Endodermal cell (in vitro differentiated cells): ENCODE measurements at regions not wholly inside any gene's neighbourhood (a gene's known extent, or its start where the extent isn't known, plus 50 kb on each side); places are given as distances from the start of the nearest gene placed in this dataset.

Experiments used
- DNase-seq: peaks from one replicate; pipeline ENCODE4 v3.0.0-alpha.2; 2017
- H3K27ac ChIP-seq: 2 replicates; pipeline ENCODE4 v1.5.1; 2013; ENCODE audit warnings: mild to moderate bottlenecking, low read depth, low read length, moderate library complexity
- H3K27me3 ChIP-seq: 2 replicates; pipeline ENCODE4 v1.6.1; 2013; ENCODE audit warnings: mild to moderate bottlenecking, low read length, moderate library complexity; ENCODE audit not compliant: insufficient read depth, control insufficient read depth, poor library complexity, severe bottlenecking
- H3K36me3 ChIP-seq: 2 replicates; pipeline ENCODE4 v1.7.0; 2013; ENCODE audit warnings: mild to moderate bottlenecking, low read length, moderate library complexity; ENCODE audit not compliant: control insufficient read depth, insufficient read depth
- H3K4me1 ChIP-seq: one replicate; pipeline ENCODE4 v1.7.0; 2013; ENCODE audit warnings: low read length; ENCODE audit not compliant: control insufficient read depth, insufficient read depth
- H3K4me3 ChIP-seq: 2 replicates; pipeline ENCODE4 v1.5.1; 2013; ENCODE audit warnings: mild to moderate bottlenecking, low read length, moderate library complexity
- H3K9ac ChIP-seq: 2 replicates; pipeline ENCODE4 v1.6.1; 2013; ENCODE audit warnings: mild to moderate bottlenecking, low read length, moderate library complexity; ENCODE audit not compliant: poor library complexity, severe bottlenecking; ENCODE audit errors: extremely low read depth
- H3K9me3 ChIP-seq: 2 replicates; pipeline ENCODE4 v1.6.1; 2013; ENCODE audit warnings: mild to moderate bottlenecking, low read length, moderate library complexity; ENCODE audit not compliant: control insufficient read depth
- H3K27ac Mint-ChIP-seq: 2 replicates; pipeline ENCODE4 v1.8.0; 2020; ENCODE audit warnings: mixed read lengths
- H3K27me3 Mint-ChIP-seq: 2 replicates; pipeline ENCODE4 v1.8.0; 2021; ENCODE audit warnings: mild to moderate bottlenecking, mixed read lengths; ENCODE audit not compliant: insufficient read depth
- H3K36me3 Mint-ChIP-seq: 2 replicates; pipeline ENCODE4 v1.8.0; 2020; ENCODE audit warnings: low read depth, mixed read lengths
- H3K4me1 Mint-ChIP-seq: 2 replicates; pipeline ENCODE4 v1.8.0; 2020; ENCODE audit warnings: mixed read lengths
- H3K4me3 Mint-ChIP-seq: 2 replicates; pipeline ENCODE4 v1.8.0; 2020; ENCODE audit warnings: mild to moderate bottlenecking, moderate library complexity, mixed read lengths
- H3K9me3 Mint-ChIP-seq: 2 replicates; pipeline ENCODE4 v1.8.0; 2020; ENCODE audit warnings: mild to moderate bottlenecking, mixed read lengths
- CTCF ChIP-seq: fragments of 200-600 bp; sonication (generic); conservative IDR thresholded peaks from 2 replicates; pipeline ENCODE4 v1.5.0; 2021; ENCODE audit warnings: antibody characterized with exemption, mild to moderate bottlenecking
- WGBS, 2 experiments: methylation state at CpG; one replicate each; pipeline versions ENCODE4 v1.1.5 to v1.1.7; 2013; ENCODE audit warnings: missing lambda C conversion rate in 2 of 2, mixed read lengths in 1 of 2; ENCODE audit not compliant: insufficient coverage in 1 of 2, insufficient read length in 1 of 2; 5-methylcytosine and 5-hydroxymethylcytosine counted together

- Histone ChIP-seq H3K9me3 (peaks cover 9% of the 10 kb centered on the region), H3K4me1 (no peaks in the 10 kb centered on the region), H3K9ac (no peak overlapping the region), H3K27me3 (no peaks in the 10 kb centered on the region), H3K27ac (peak overlapping the region; percentile 8), H3K4me3 (no peak overlapping the region), H3K36me3 (no peaks in the 10 kb centered on the region)
- Mint-ChIP-seq H3K4me3 (no peak overlapping the region), H3K9me3 (peaks cover 5% of the 10 kb centered on the region), H3K4me1 (no peaks in the 10 kb centered on the region), H3K27me3 (no peaks in the 10 kb centered on the region), H3K36me3 (no peaks in the 10 kb centered on the region), H3K27ac (no peak overlapping the region)
- TF ChIP-seq CTCF: no peak
- 84 to 88% methylated on average over 5 of the region's 5 CpGs for WGBS, 2 experiments
- peak; percentile 63 for DNase-seq
Measured at GRCh38 chr17:56009795-56010651, 143.3 kb upstream of the ANKFN1 start.

DNA sequence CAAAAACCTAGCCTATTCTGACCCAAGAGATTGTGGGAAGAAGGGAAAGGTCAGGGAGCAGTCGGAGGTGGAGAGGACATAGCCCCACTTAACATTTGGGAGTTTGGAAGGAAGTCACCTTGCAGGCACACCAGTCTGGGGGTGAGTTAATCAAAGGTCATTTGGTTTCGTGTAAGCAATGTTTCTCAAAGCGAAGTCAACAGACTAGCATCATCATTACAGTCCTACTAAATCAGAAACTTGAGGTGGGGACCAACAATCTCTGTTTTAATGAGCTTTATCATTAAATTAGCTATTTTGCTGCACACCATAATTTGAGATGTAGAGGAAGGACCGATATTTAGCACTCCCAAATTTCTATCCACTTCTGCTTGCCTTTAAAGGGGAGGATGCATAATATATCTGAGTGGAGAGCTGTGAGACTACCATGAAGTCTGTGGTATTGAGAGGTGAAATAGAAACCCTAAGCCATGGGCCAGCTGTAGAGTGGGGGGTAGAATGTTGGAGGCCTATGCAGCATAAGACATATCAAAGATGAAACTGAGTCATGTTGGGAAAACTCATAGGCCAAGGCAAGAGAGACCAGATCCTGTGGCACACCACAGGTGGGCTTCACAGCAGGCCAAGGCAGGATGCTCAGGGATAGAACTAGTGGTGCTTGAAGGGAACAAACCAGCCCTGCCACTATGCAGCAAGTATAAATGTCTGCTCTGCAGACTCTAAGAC is 141.7 kb upstream of the ANKFN1 start:
- no peak overlapping the region for H3K4me3 Mint-ChIP-seq
- Histone ChIP-seq H3K9ac (no peak overlapping the region), H3K27me3 (no peaks in the 10 kb centered on the region), H3K4me1 (no peaks in the 10 kb centered on the region), H3K36me3 (no peaks in the 10 kb centered on the region), H3K9me3 (peaks cover 9% of the 10 kb centered on the region), H3K4me3 (no peak overlapping the region), H3K27ac (no peak overlapping the region)
- no peak for TF ChIP-seq CTCF
- H3K27me3 Mint-ChIP-seq: peaks cover 1% of the 10 kb centered on the region
- WGBS, 2 experiments: 93 to 96% methylated on average over 2 to 4 of the region's 4 CpGs
- no peak for DNase-seq
- no peaks in the 10 kb centered on the region for H3K4me1 Mint-ChIP-seq
- peaks cover 5% of the 10 kb centered on the region for H3K9me3 Mint-ChIP-seq
- no peaks in the 10 kb centered on the region for H3K36me3 Mint-ChIP-seq
- H3K27ac Mint-ChIP-seq: no peak overlapping the region

- Histone ChIP-seq H3K4me1 (no peaks in the 10 kb centered on the region), H3K9ac (no peak overlapping the region), H3K27me3 (no peaks in the 10 kb centered on the region), H3K9me3 (peaks cover 3% of the 10 kb centered on the region), H3K36me3 (no peaks in the 10 kb centered on the region), H3K27ac (no peak overlapping the region), H3K4me3 (no peak overlapping the region)
- TF ChIP-seq CTCF: no peak
- Mint-ChIP-seq H3K9me3 (no peaks in the 10 kb centered on the region), H3K27ac (no peak overlapping the region), H3K4me1 (no peaks in the 10 kb centered on the region), H3K4me3 (no peak overlapping the region), H3K27me3 (peaks cover 4% of the 10 kb centered on the region), H3K36me3 (no peaks in the 10 kb centered on the region)
- 83 to 92% methylated on average over 1 to 3 of the region's 3 CpGs for WGBS, 2 experiments
- no peak for DNase-seq
Measured at GRCh38 chr17:56018211-56018610, 135.1 kb upstream of the ANKFN1 start.
